ENCODE measurements at regions not wholly inside any gene's neighbourhood (a gene's known extent, or its start where the extent isn't known, plus 50 kb on each side); places are given as distances from the start of the nearest gene placed in this dataset.

DNA sequence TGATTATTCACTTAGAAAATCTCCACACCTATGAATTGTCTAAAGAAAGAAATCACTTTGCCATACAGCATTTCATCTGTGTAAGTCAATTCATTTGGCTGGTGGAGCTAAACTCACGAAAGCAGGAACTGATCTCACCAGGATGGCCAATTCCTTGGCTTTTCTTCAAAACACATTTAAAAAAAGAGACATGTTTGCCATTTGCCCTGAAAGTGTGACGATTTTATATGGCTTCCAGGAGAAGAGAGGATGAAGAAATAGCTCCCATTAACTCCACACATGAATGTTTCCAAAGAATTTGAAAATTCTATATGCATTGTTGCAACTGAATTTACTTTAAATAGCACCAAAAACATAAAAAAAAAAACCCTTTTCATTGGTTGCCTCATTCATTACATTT, 334.7 kb downstream of the DMRT2 start:
- Histone ChIP-seq H3K9me3 (no peaks in the 10 kb centered on the region), H3K27me3 (no peaks in the 10 kb centered on the region), H3K27ac (no peak overlapping the region), H3K4me3 (no peak overlapping the region), H3K36me3 (ENCODE audit: low read depth, missing control alignments) (no peaks in the 10 kb centered on the region), H3K4me1 (no peaks in the 10 kb centered on the region)
- intact Hi-C loops (cut with DNase I; ENCODE audit: low total_unique reads): no loop called here
- no peak for TF ChIP-seq POLR2A (IDR thresholded peaks at IDR 0.05)
- TF ChIP-seq, protein P1, sequence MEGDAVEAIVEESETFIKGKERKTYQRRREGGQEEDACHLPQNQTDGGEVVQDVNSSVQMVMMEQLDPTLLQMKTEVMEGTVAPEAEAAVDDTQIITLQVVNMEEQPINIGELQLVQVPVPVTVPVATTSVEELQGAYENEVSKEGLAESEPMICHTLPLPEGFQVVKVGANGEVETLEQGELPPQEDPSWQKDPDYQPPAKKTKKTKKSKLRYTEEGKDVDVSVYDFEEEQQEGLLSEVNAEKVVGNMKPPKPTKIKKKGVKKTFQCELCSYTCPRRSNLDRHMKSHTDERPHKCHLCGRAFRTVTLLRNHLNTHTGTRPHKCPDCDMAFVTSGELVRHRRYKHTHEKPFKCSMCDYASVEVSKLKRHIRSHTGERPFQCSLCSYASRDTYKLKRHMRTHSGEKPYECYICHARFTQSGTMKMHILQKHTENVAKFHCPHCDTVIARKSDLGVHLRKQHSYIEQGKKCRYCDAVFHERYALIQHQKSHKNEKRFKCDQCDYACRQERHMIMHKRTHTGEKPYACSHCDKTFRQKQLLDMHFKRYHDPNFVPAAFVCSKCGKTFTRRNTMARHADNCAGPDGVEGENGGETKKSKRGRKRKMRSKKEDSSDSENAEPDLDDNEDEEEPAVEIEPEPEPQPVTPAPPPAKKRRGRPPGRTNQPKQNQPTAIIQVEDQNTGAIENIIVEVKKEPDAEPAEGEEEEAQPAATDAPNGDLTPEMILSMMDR (IDR thresholded peaks at IDR 0.05): no peak
- WGBS, 2 donors: 63 to 81% methylated on average over 2 of the region's 2 CpGs
- no peak for DNase-seq

DNA sequence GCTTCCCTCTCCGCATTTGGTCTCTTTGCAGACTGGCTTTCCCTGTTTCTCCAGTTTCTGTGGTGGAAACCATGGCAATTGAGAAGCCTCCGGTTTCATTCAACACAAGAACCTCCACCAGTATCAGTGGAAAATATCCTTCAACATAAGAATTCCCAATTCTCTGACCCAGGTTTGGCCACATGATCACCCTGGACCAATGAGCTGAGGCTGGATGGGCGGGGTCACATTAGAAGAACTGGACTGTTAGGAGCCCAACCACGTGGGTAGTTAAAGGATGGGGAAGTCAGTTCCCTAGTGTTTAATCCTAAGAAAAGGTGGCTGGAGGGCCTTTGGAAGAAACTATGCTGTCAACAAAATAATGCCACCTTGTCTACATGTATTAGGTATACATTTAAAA, 336.3 kb downstream of the DMRT2 start:
- Histone ChIP-seq H3K27ac (no peak overlapping the region), H3K9me3 (no peaks in the 10 kb centered on the region), H3K27me3 (no peaks in the 10 kb centered on the region), H3K4me3 (peak overlapping the region in 1 of 2 donors; percentile 13), H3K36me3 (ENCODE audit: low read depth, missing control alignments) (no peaks in the 10 kb centered on the region), H3K4me1 (no peaks in the 10 kb centered on the region)
- no peak for TF ChIP-seq POLR2A (IDR thresholded peaks at IDR 0.05)
- TF ChIP-seq, protein P1 (IDR thresholded peaks at IDR 0.05): no peak
- WGBS, 2 donors: 54 to 58% methylated on average over 4 of the region's 4 CpGs
- peak; percentile 45 for DNase-seq
- intact Hi-C loops (cut with DNase I; ENCODE audit: low total_unique reads): no loop called here

DNA sequence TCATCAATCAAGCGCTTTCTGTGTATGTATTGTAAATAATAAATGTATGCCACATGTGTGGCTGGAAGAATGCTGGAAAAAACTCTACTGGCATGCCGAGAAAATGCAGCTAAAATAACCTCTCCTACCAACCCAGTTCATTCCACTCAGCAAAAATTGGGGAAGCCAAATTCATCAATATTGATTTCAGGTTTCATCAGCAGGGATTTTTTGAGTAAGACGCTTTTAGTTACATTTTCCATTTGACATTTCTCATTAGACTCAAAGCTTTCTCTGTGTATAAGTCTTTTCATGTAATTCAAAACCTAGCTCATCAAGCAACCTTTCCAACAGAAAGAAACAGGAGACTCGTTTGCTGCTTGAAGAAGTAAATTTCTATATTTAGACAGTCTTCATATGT, 338.1 kb downstream of the DMRT2 start:
- Histone ChIP-seq H3K4me1 (no peaks in the 10 kb centered on the region), H3K9me3 (no peaks in the 10 kb centered on the region), H3K36me3 (ENCODE audit: low read depth, missing control alignments) (no peaks in the 10 kb centered on the region), H3K27me3 (no peaks in the 10 kb centered on the region), H3K4me3 (no peak overlapping the region), H3K27ac (no peak overlapping the region)
- TF ChIP-seq, protein P1 (IDR thresholded peaks at IDR 0.05): no peak
- TF ChIP-seq POLR2A (IDR thresholded peaks at IDR 0.05): no peak
- intact Hi-C loops (cut with DNase I; ENCODE audit: low total_unique reads): no loop called here
- WGBS, 2 donors: 61 to 75% methylated on average over 4 of the region's 4 CpGs
- DNase-seq: no peak

DNA sequence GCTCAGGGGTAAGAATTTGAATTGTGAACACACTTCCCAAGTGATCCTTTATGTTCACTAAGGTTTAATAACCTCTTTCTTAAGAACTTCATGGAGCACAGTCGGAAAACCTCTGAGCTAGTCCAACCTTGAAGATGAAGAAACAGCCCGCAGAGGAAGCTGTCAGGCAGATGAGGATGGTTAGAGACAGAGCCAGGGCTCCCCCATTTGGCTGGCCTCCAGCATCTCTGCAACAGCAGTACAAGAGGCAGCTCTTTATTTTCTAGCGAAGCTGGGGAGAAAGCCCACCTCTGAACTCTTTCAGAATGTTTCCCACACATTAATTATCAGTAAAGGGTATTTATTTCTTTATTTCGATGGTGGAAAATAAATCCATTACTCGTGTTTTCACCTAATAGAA, 350.8 kb downstream of the DMRT2 start:
- intact Hi-C loops (cut with DNase I; ENCODE audit: low total_unique reads): no loop called here
- no peak for DNase-seq
- H3K27ac ChIP-seq: no peak overlapping the region
- 28 to 29% methylated on average over 5 of the region's 5 CpGs for WGBS, 2 donors
- no peaks in the 10 kb centered on the region for H3K36me3 ChIP-seq (ENCODE audit: low read depth, missing control alignments)
- H3K9me3 ChIP-seq: no peaks in the 10 kb centered on the region
- H3K4me3 ChIP-seq: no peak overlapping the region
- TF ChIP-seq, protein P1 (IDR thresholded peaks at IDR 0.05): no peak
- no peak for TF ChIP-seq POLR2A (IDR thresholded peaks at IDR 0.05)
- H3K4me1 ChIP-seq: no peaks in the 10 kb centered on the region
- no peaks in the 10 kb centered on the region for H3K27me3 ChIP-seq

DNA sequence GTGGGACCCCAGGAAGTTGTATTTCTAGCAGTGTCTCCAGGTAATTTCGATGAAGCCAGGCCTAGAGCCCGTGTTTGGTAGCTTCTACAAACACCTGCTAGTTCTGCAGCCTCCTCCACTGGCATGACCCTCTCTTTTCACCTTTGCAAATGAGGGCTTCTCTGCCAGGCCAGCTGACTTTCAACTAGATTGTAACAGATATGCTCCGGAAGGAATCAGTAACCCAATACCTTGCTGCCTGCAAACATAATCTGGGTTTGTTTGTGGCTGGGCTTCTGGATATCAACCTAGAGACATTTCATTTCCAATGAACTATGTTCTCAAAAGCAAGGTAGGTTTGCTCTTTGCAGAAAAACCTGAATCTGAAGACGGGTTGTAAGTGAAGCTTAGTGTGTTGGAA, 354.8 kb downstream of the DMRT2 start:
- Histone ChIP-seq H3K9me3 (no peaks in the 10 kb centered on the region), H3K4me1 (no peaks in the 10 kb centered on the region), H3K27ac (no peak overlapping the region), H3K36me3 (ENCODE audit: low read depth, missing control alignments) (no peaks in the 10 kb centered on the region), H3K27me3 (no peaks in the 10 kb centered on the region), H3K4me3 (no peak overlapping the region)
- intact Hi-C loops (cut with DNase I; ENCODE audit: low total_unique reads): no loop called here
- TF ChIP-seq, protein P1 (IDR thresholded peaks at IDR 0.05): no peak
- TF ChIP-seq POLR2A (IDR thresholded peaks at IDR 0.05): no peak
- no peak for DNase-seq
- WGBS, 2 donors: 78 to 86% methylated on average over 4 of the region's 4 CpGs

Data from testis (tissue), 2 donors.